ENCODE measurements at regions not wholly inside any gene's neighbourhood (a gene's known extent, or its start where the extent isn't known, plus 50 kb on each side); places are given as distances from the start of the nearest gene placed in this dataset.

- 92% methylated on average over 6 of the region's 6 CpGs for WGBS
- no peak for DNase-seq (ENCODE audit: low spot score in 2 of 2)
- Histone ChIP-seq H3K27ac (no peak overlapping the region), H3K4me1 (no peaks in the 10 kb centered on the region), H3K36me3 (no peaks in the 10 kb centered on the region), H3K27me3 (no peaks in the 10 kb centered on the region), H3K9me3 (no peaks in the 10 kb centered on the region), H3K4me3 (no peak overlapping the region)
- TF ChIP-seq POLR2AphosphoS5 (IDR thresholded peaks at IDR 0.05) (no peak), CTCF (IDR thresholded peaks at IDR 0.05) (no peak), POLR2A (IDR thresholded peaks at IDR 0.05) (no peak), EP300 (IDR thresholded peaks at IDR 0.05) (no peak)
Observed at GRCh38 chr13:94784066-94784465, 71.7 kb upstream of the SOX21 start.

- no peak for DNase-seq (ENCODE audit: low spot score in 2 of 2)
- H3K27me3 ChIP-seq = no peaks in the 10 kb centered on the region
- no peak overlapping the region for H3K4me3 ChIP-seq
- no peaks in the 10 kb centered on the region for H3K36me3 ChIP-seq
- TF ChIP-seq POLR2A (IDR thresholded peaks at IDR 0.05) = no peak
- no peak for TF ChIP-seq EP300 (IDR thresholded peaks at IDR 0.05)
- WGBS = 100% methylated on average over 3 of the region's 3 CpGs
- H3K9me3 ChIP-seq = no peaks in the 10 kb centered on the region
- no peak overlapping the region for H3K27ac ChIP-seq
- no peaks in the 10 kb centered on the region for H3K4me1 ChIP-seq
Observed at GRCh38 chr13:94783489-94783888, 71.1 kb upstream of the SOX21 start.

- no peaks in the 10 kb centered on the region for H3K4me1 ChIP-seq
- no peaks in the 10 kb centered on the region for H3K27me3 ChIP-seq
- DNase-seq (ENCODE audit: low spot score in 2 of 2) = no peak
- H3K36me3 ChIP-seq = no peaks in the 10 kb centered on the region
- 92% methylated on average over 4 of the region's 4 CpGs for WGBS
- no peak overlapping the region for H3K27ac ChIP-seq
- H3K4me3 ChIP-seq = no peak overlapping the region
- H3K9me3 ChIP-seq = no peaks in the 10 kb centered on the region
- TF ChIP-seq EP300 (IDR thresholded peaks at IDR 0.05) = no peak
- no peak for TF ChIP-seq CTCF (IDR thresholded peaks at IDR 0.05)
- no peak for TF ChIP-seq POLR2A (IDR thresholded peaks at IDR 0.05)
- TF ChIP-seq POLR2AphosphoS5 (IDR thresholded peaks at IDR 0.05) = no peak
Observed at GRCh38 chr13:94780421-94780820, 68.1 kb upstream of the SOX21 start.

- H3K27ac ChIP-seq = no peak overlapping the region
- H3K4me3 ChIP-seq = no peak overlapping the region
- H3K4me1 ChIP-seq = no peaks in the 10 kb centered on the region
- no peaks in the 10 kb centered on the region for H3K36me3 ChIP-seq
- 86% methylated on average over 5 of the region's 5 CpGs for WGBS
- H3K27me3 ChIP-seq = no peaks in the 10 kb centered on the region
- no peak for DNase-seq (ENCODE audit: low spot score in 2 of 2)
- no peak for TF ChIP-seq POLR2A (IDR thresholded peaks at IDR 0.05)
- no peak for TF ChIP-seq POLR2AphosphoS5 (IDR thresholded peaks at IDR 0.05)
- TF ChIP-seq EP300 (IDR thresholded peaks at IDR 0.05) = no peak
- TF ChIP-seq CTCF (IDR thresholded peaks at IDR 0.05) = no peak
- no peaks in the 10 kb centered on the region for H3K9me3 ChIP-seq
Observed at GRCh38 chr13:94778986-94779385, 66.6 kb upstream of the SOX21 start.

GRCh38 chr13:94778585-94778984 is 66.2 kb upstream of the SOX21 start:
- no peak for DNase-seq (ENCODE audit: low spot score in 2 of 2)
- Histone ChIP-seq H3K4me1 (no peaks in the 10 kb centered on the region), H3K9me3 (no peaks in the 10 kb centered on the region), H3K4me3 (no peak overlapping the region), H3K36me3 (no peaks in the 10 kb centered on the region), H3K27me3 (no peaks in the 10 kb centered on the region), H3K27ac (no peak overlapping the region)
- TF ChIP-seq EP300 (IDR thresholded peaks at IDR 0.05) = no peak
- no peak for TF ChIP-seq POLR2AphosphoS5 (IDR thresholded peaks at IDR 0.05)
- TF ChIP-seq POLR2A (IDR thresholded peaks at IDR 0.05) = no peak
- TF ChIP-seq CTCF (IDR thresholded peaks at IDR 0.05) = no peak

DNA sequence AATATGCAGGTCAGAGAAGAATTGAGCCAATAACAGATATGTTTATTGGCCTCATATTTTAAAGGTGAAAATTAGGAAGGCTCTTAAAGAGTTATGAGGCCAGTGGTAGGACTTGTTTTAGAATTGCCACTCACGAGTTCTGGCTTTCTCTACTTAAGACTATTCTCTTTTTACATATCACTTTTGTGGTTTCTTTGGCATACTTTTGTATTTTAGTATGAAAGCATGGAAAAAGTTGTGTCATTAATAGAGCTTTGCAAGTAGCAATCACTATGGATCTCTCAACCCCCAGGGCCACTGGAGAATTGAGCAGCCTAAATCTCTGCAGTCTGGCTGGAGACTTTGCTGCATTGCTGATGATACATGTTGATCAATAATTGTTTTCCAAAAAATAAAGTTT is 64.6 kb upstream of the SOX21 start:
- no peaks in the 10 kb centered on the region for H3K9me3 ChIP-seq
- DNase-seq (ENCODE audit: low spot score in 2 of 2) = no peak
- no peaks in the 10 kb centered on the region for H3K4me1 ChIP-seq
- TF ChIP-seq POLR2A (IDR thresholded peaks at IDR 0.05) (no peak), EP300 (IDR thresholded peaks at IDR 0.05) (no peak), POLR2AphosphoS5 (IDR thresholded peaks at IDR 0.05) (no peak), CTCF (IDR thresholded peaks at IDR 0.05) (no peak)
- no peaks in the 10 kb centered on the region for H3K27me3 ChIP-seq
- WGBS = 79% methylated on average over 1 of the region's 1 CpG
- H3K4me3 ChIP-seq = no peak overlapping the region
- no peak overlapping the region for H3K27ac ChIP-seq
- no peaks in the 10 kb centered on the region for H3K36me3 ChIP-seq

All from suprapubic skin (tissue), 4 donors.